ENCODE measurements at regions not wholly inside any gene's neighbourhood (a gene's known extent, or its start where the extent isn't known, plus 50 kb on each side); places are given as distances from the start of the nearest gene placed in this dataset.

DNA sequence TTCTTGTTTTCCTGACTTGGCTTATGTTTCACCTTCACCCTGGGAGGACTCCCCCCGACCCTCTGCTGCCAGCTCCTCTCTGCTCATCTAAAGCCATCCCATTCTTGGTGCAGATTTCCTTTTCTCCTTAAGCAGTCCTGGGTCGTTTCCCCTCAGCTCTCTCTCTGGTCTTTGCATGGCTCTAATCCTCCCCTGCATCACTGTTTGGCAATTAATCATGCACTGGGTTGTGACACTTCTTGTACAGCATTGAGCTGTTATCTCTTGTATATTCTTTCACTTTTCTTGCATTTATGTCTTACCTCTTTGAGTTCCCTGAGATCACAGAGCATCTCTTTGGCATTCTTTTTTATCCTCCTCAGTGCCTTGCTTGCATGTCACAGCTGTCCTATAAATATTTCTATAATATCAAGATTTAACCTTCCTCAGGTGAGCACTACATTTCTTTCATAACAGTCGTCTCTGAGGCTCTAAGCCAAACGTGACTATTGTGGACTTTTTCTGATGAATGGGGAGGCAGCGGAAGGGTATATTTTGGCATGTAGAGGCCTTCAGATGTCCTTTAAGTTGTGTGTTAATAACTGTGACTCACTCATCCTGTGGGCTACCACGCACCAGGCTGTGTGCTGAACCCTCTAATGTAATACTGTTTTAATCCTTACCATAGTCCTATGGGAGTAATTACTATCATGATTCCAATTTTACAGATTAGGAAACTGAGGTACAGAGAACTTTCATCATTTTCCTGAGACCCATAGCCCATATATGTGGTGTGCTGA is 507.5 kb downstream of the SLC4A3 start:
- Histone ChIP-seq H3K27me3 (ENCODE audit: insufficient read depth, low read depth, low read length) (no peaks in the 10 kb centered on the region), H3K27ac (ENCODE audit: low read length) (no peak overlapping the region), H3K4me2 (ENCODE audit: low read length) (no peak overlapping the region), H3F3A (ENCODE audit: insufficient read depth, low read length, poor library complexity, severe bottlenecking) (no peaks in the 10 kb centered on the region), H3K36me3 (ENCODE audit: insufficient read depth, low read length) (no peaks in the 10 kb centered on the region), H3K9me3 (ENCODE audit: low read length) (peaks cover 7% of the 10 kb centered on the region), H3K9me2 (ENCODE audit: insufficient read depth, low read length) (no peaks in the 10 kb centered on the region), H3K4me3 (ENCODE audit: low read length) (no peak overlapping the region), H2AFZ (ENCODE audit: low read depth, low read length) (no peak overlapping the region), H3K9ac (ENCODE audit: low read length) (no peak overlapping the region), H4K20me1 (ENCODE audit: insufficient read depth) (no peaks in the 10 kb centered on the region), H3K79me2 (replicated peaks; ENCODE audit: insufficient read depth, low read length) (no peaks in the 10 kb centered on the region)
- TF ChIP-seq MXI1 (conservative IDR thresholded peaks at IDR 0.05; ENCODE audit: poor library complexity, severe bottlenecking) (no peak), POLR2AphosphoS5 (IDR thresholded peaks at IDR 0.05) (no peak), SMC3 (conservative IDR thresholded peaks at IDR 0.05; ENCODE audit: poor library complexity) (no peak), EP300 (conservative IDR thresholded peaks at IDR 0.05; ENCODE audit: poor library complexity, severe bottlenecking) (no peak), EZH2 (IDR thresholded peaks at IDR 0.05; ENCODE audit: borderline replicate concordance, insufficient read depth, low read length, poor library complexity, severe bottlenecking) (no peak), TAF1 (IDR thresholded peaks at IDR 0.05; ENCODE audit: low read depth) (no peak), RAD21 (conservative IDR thresholded peaks at IDR 0.05) (no peak)
- TF ChIP-seq, protein P1, sequence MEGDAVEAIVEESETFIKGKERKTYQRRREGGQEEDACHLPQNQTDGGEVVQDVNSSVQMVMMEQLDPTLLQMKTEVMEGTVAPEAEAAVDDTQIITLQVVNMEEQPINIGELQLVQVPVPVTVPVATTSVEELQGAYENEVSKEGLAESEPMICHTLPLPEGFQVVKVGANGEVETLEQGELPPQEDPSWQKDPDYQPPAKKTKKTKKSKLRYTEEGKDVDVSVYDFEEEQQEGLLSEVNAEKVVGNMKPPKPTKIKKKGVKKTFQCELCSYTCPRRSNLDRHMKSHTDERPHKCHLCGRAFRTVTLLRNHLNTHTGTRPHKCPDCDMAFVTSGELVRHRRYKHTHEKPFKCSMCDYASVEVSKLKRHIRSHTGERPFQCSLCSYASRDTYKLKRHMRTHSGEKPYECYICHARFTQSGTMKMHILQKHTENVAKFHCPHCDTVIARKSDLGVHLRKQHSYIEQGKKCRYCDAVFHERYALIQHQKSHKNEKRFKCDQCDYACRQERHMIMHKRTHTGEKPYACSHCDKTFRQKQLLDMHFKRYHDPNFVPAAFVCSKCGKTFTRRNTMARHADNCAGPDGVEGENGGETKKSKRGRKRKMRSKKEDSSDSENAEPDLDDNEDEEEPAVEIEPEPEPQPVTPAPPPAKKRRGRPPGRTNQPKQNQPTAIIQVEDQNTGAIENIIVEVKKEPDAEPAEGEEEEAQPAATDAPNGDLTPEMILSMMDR (IDR thresholded peaks at IDR 0.05; ENCODE audit: poor library complexity, severe bottlenecking) = no peak
- TF ChIP-seq, protein P2, sequence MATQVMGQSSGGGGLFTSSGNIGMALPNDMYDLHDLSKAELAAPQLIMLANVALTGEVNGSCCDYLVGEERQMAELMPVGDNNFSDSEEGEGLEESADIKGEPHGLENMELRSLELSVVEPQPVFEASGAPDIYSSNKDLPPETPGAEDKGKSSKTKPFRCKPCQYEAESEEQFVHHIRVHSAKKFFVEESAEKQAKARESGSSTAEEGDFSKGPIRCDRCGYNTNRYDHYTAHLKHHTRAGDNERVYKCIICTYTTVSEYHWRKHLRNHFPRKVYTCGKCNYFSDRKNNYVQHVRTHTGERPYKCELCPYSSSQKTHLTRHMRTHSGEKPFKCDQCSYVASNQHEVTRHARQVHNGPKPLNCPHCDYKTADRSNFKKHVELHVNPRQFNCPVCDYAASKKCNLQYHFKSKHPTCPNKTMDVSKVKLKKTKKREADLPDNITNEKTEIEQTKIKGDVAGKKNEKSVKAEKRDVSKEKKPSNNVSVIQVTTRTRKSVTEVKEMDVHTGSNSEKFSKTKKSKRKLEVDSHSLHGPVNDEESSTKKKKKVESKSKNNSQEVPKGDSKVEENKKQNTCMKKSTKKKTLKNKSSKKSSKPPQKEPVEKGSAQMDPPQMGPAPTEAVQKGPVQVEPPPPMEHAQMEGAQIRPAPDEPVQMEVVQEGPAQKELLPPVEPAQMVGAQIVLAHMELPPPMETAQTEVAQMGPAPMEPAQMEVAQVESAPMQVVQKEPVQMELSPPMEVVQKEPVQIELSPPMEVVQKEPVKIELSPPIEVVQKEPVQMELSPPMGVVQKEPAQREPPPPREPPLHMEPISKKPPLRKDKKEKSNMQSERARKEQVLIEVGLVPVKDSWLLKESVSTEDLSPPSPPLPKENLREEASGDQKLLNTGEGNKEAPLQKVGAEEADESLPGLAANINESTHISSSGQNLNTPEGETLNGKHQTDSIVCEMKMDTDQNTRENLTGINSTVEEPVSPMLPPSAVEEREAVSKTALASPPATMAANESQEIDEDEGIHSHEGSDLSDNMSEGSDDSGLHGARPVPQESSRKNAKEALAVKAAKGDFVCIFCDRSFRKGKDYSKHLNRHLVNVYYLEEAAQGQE (IDR thresholded peaks at IDR 0.05; ENCODE audit: borderline replicate concordance) = no peak

DNA sequence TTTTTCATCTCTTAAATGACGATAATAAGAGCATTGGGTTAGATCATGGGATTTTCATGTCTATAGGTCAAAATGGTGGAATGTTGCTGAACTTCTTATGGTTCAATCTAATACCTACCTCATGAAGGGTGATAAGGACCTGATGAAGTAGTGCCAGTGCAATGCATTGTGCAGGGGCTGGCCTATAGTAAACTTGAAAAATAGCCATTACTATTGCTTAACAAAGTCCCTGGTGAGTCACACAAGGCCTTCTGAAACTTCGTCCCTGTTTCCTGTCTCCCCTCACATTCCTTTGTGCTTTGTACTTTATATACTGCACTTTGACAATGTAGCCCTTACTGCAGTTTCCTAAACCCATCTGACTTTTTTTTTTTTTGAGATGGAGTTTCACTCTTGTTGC is 515.9 kb downstream of the SLC4A3 start:
- no peaks in the 10 kb centered on the region for H3K27me3 ChIP-seq (ENCODE audit: insufficient read depth, low read depth, low read length)
- H3K9me2 ChIP-seq (ENCODE audit: insufficient read depth, low read length) = no peaks in the 10 kb centered on the region
- H3K4me2 ChIP-seq (ENCODE audit: low read length) = no peak overlapping the region
- no peaks in the 10 kb centered on the region for H3K9me3 ChIP-seq (ENCODE audit: low read length)
- H3K9ac ChIP-seq (ENCODE audit: low read length) = no peak overlapping the region
- no peaks in the 10 kb centered on the region for H3K36me3 ChIP-seq (ENCODE audit: insufficient read depth, low read length)
- H3K79me2 ChIP-seq (replicated peaks; ENCODE audit: insufficient read depth, low read length) = no peaks in the 10 kb centered on the region
- no peaks in the 10 kb centered on the region for H4K20me1 ChIP-seq (ENCODE audit: insufficient read depth)
- no peak for TF ChIP-seq POLR2AphosphoS5 (IDR thresholded peaks at IDR 0.05)
- TF ChIP-seq, protein P1 (IDR thresholded peaks at IDR 0.05; ENCODE audit: poor library complexity, severe bottlenecking) = no peak
- TF ChIP-seq, protein P2 (IDR thresholded peaks at IDR 0.05; ENCODE audit: borderline replicate concordance) = no peak
- no peak for TF ChIP-seq EZH2 (IDR thresholded peaks at IDR 0.05; ENCODE audit: borderline replicate concordance, insufficient read depth, low read length, poor library complexity, severe bottlenecking)
- no peak for TF ChIP-seq SMC3 (conservative IDR thresholded peaks at IDR 0.05; ENCODE audit: poor library complexity)
- TF ChIP-seq RAD21 (conservative IDR thresholded peaks at IDR 0.05) = no peak
- no peak for TF ChIP-seq MXI1 (conservative IDR thresholded peaks at IDR 0.05; ENCODE audit: poor library complexity, severe bottlenecking)
- no peak for TF ChIP-seq EP300 (conservative IDR thresholded peaks at IDR 0.05; ENCODE audit: poor library complexity, severe bottlenecking)
- no peak for TF ChIP-seq TAF1 (IDR thresholded peaks at IDR 0.05; ENCODE audit: low read depth)
- H2AFZ ChIP-seq (ENCODE audit: low read depth, low read length) = no peak overlapping the region
- no peaks in the 10 kb centered on the region for H3F3A ChIP-seq (ENCODE audit: insufficient read depth, low read length, poor library complexity, severe bottlenecking)
- H3K27ac ChIP-seq (ENCODE audit: low read length) = no peak overlapping the region
- H3K4me3 ChIP-seq (ENCODE audit: low read length) = no peak overlapping the region
